Karpas-422 (cell line): ENCODE measurements at regions not wholly inside any gene's neighbourhood (a gene's known extent, or its start where the extent isn't known, plus 50 kb on each side); places are given as distances from the start of the nearest gene placed in this dataset.

Source experiments
- DNase-seq: peaks from one replicate; pipeline ENCODE4 v3.0.0-alpha.2; 2015
- H2AFZ ChIP-seq: fragments of 200-600 bp; sonication (generic); 2 replicates; pipeline ENCODE4 v1.6.1; 2014; ENCODE audit warnings: antibody characterized with exemption, low read length, mixed read lengths
- H3K27ac ChIP-seq: fragments of 200-600 bp; sonication (generic); 2 replicates; pipeline ENCODE4 v1.5.1; 2014; ENCODE audit warnings: mild to moderate bottlenecking, low read length, moderate library complexity
- H3K27me3 ChIP-seq: fragments of 200-600 bp; sonication (generic); 2 replicates; pipeline ENCODE4 v1.6.1; 2014; ENCODE audit warnings: low read length, mixed read lengths
- H3K36me3 ChIP-seq: fragments of 200-600 bp; sonication (generic); 2 replicates; pipeline ENCODE4 v1.6.1; 2014; ENCODE audit warnings: low read length, mixed read lengths; ENCODE audit not compliant: insufficient read depth
- H3K4me1 ChIP-seq: fragments of 200-600 bp; sonication (generic); 2 replicates; pipeline ENCODE4 v1.6.1; 2014; ENCODE audit warnings: mild to moderate bottlenecking, low read length, mixed read lengths
- H3K4me2 ChIP-seq: fragments of 200-600 bp; sonication (generic); 2 replicates; pipeline ENCODE4 v1.6.1; 2014; ENCODE audit warnings: low read length, low read depth, mild to moderate bottlenecking; ENCODE audit not compliant: poor library complexity, severe bottlenecking
- H3K4me3 ChIP-seq: fragments of 200-600 bp; sonication (generic); 2 replicates; pipeline ENCODE4 v1.5.1; 2014; ENCODE audit warnings: mild to moderate bottlenecking, antibody characterized with exemption, low read length, mixed read lengths
- H3K79me2 ChIP-seq: fragments of 200-600 bp; sonication (generic); 2 replicates; pipeline ENCODE4 v1.6.1; 2014; ENCODE audit warnings: mild to moderate bottlenecking, low read length, mixed read lengths
- H3K9ac ChIP-seq: fragments of 200-600 bp; sonication (generic); 2 replicates; pipeline ENCODE4 v1.6.0; 2014; ENCODE audit warnings: low read length
- H3K9me2 ChIP-seq: fragments of 200-600 bp; sonication (generic), shearing (Covaris generic); replicated peaks from 2 replicates; pipeline ENCODE4 v1.6.0; 2014; ENCODE audit warnings: mild to moderate bottlenecking, low read length, moderate library complexity; ENCODE audit not compliant: insufficient read depth
- H3K9me3 ChIP-seq: fragments of 300-700, 200-600 bp; sonication (generic); 2 replicates; pipeline ENCODE4 v1.6.1; 2014; ENCODE audit warnings: low read length, mixed read lengths
- H4K20me1 ChIP-seq: fragments of 200-600 bp; sonication (generic); 2 replicates; pipeline ENCODE4 v1.6.1; 2014; ENCODE audit warnings: mild to moderate bottlenecking, antibody characterized with exemption, low read length, low read depth; ENCODE audit not compliant: insufficient read depth

DNA sequence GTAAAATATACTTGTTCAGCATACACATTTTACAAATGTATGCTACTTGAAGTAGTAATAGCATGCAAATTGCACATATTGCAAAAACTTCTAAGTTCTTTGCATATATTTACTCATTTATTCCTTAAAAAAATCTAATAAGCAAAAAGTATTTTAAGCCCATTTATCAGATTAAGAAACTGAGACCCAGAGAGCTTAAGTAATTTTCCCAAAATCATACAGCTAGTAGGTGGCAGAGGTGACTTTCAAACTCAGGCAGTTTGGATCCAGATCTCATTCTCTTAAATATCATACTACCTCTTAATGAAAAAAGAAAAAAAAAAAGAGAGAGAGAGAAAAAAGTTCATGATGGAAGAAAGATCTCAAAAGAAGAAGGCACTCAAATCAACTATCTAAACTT lies 157.9 kb downstream of the RPS12 start:
- H3K27me3 ChIP-seq = no peaks in the 10 kb centered on the region
- no peak overlapping the region for H2AFZ ChIP-seq
- no peak overlapping the region for H3K4me2 ChIP-seq
- no peaks in the 10 kb centered on the region for H3K4me1 ChIP-seq
- no peaks in the 10 kb centered on the region for H4K20me1 ChIP-seq
- DNase-seq = no peak
- no peaks in the 10 kb centered on the region for H3K9me3 ChIP-seq
- H3K9ac ChIP-seq = no peak overlapping the region
- no peaks in the 10 kb centered on the region for H3K79me2 ChIP-seq
- no peaks in the 10 kb centered on the region for H3K9me2 ChIP-seq
- no peak overlapping the region for H3K27ac ChIP-seq
- H3K4me3 ChIP-seq = no peak overlapping the region
- no peaks in the 10 kb centered on the region for H3K36me3 ChIP-seq

DNA sequence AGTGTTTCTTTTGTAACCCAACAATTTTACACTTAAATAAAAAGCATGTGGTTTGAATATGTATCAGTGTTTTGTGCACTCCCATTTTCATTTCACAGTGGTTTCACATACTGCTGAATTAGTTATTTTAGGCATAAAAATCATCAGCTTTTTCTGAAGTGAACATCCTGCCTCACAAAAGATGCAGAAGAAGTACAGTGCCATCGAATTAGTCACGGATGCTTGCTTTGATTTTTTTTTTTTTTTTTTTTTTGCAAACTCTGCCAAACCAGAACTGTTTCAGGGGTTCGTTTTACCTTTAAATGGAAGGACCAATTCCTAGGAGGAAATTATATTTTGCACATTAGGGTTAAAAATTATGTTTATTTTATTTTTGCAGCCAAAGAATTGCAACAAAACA lies 158.6 kb downstream of the RPS12 start:
- Histone ChIP-seq H3K36me3 (no peaks in the 10 kb centered on the region), H3K27me3 (no peaks in the 10 kb centered on the region), H3K9me2 (no peaks in the 10 kb centered on the region), H3K4me3 (no peak overlapping the region), H3K79me2 (no peaks in the 10 kb centered on the region), H3K9ac (no peak overlapping the region), H3K4me1 (no peaks in the 10 kb centered on the region), H4K20me1 (no peaks in the 10 kb centered on the region), H3K4me2 (no peak overlapping the region), H3K27ac (no peak overlapping the region), H2AFZ (no peak overlapping the region), H3K9me3 (no peaks in the 10 kb centered on the region)
- DNase-seq = no peak

DNA sequence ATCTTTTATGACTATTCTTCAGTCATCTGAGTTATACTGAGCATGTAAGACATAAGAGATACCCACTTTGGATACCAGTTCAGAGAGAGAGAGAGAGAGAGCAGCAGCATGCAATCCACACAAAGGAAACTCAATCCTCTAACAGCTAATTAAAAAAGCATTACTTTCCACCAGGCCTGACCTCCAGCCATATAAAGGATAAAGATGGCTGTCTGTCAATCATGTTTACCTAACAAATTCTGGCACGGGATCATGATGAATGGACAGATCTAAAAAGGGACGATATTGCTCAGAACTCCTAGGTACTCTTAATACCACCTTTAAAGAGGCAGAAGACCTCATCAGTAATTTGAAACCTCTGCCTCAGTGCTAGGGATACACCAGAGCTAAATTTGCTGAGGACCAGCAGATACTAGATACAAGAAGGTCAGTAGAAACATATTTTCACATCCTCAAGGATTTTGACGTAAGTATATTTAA lies 159.2 kb downstream of the RPS12 start:
- H3K9me3 ChIP-seq = no peaks in the 10 kb centered on the region
- no peaks in the 10 kb centered on the region for H3K9me2 ChIP-seq
- H2AFZ ChIP-seq = no peak overlapping the region
- H3K4me2 ChIP-seq = no peak overlapping the region
- no peak overlapping the region for H3K4me3 ChIP-seq
- no peaks in the 10 kb centered on the region for H4K20me1 ChIP-seq
- no peak for DNase-seq
- H3K9ac ChIP-seq = no peak overlapping the region
- no peaks in the 10 kb centered on the region for H3K4me1 ChIP-seq
- H3K79me2 ChIP-seq = no peaks in the 10 kb centered on the region
- H3K27ac ChIP-seq = no peak overlapping the region
- no peaks in the 10 kb centered on the region for H3K27me3 ChIP-seq
- H3K36me3 ChIP-seq = no peaks in the 10 kb centered on the region

DNA sequence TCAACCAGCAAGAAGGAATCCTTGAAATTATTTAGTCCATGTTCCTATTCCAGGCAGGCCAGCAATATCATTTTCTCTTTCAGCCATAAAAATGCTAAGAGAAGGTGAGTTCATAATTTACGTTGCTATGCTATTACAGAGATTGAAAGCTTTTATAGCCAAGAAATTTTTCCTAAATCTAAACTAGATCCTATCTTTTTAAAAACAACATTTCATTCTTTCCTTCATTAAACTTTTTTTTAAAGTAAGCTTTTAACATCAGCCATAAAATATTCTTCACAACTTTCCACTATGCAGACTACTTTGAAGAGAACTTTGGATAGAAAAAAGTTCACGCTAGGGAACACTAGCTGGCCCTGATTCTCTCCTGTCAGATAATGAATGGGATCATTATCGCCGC lies 159.8 kb downstream of the RPS12 start:
- Histone ChIP-seq H3K4me1 (no peaks in the 10 kb centered on the region), H3K4me2 (no peak overlapping the region), H4K20me1 (no peaks in the 10 kb centered on the region), H3K9me2 (no peaks in the 10 kb centered on the region), H2AFZ (no peak overlapping the region), H3K27ac (no peak overlapping the region), H3K9me3 (no peaks in the 10 kb centered on the region), H3K27me3 (no peaks in the 10 kb centered on the region), H3K36me3 (no peaks in the 10 kb centered on the region), H3K4me3 (no peak overlapping the region), H3K79me2 (no peaks in the 10 kb centered on the region), H3K9ac (no peak overlapping the region)
- no peak for DNase-seq

DNA sequence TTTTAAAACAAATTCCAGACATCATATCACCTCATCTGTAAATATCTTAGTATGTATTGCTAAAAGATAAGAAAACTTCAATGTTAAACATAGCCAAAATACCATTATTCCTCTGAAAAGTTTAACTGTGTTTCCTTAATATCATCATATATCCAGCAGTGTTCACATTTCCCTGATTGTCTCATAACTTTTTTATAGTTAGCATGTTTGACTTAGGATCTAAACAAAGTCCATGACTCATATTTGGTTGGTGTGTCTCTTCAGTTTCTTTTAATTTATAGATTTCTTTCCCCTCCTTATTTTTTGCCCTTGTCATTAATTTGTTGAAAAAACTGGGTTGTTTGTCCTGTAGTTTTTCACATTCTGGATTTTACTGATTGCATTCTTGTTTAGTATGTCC lies 163.0 kb downstream of the RPS12 start:
- no peak overlapping the region for H3K4me3 ChIP-seq
- H3K79me2 ChIP-seq = no peaks in the 10 kb centered on the region
- no peaks in the 10 kb centered on the region for H4K20me1 ChIP-seq
- H3K27ac ChIP-seq = no peak overlapping the region
- no peak overlapping the region for H3K9ac ChIP-seq
- H3K9me3 ChIP-seq = no peaks in the 10 kb centered on the region
- no peaks in the 10 kb centered on the region for H3K27me3 ChIP-seq
- no peak overlapping the region for H2AFZ ChIP-seq
- no peaks in the 10 kb centered on the region for H3K36me3 ChIP-seq
- no peak overlapping the region for H3K4me2 ChIP-seq
- no peaks in the 10 kb centered on the region for H3K4me1 ChIP-seq
- H3K9me2 ChIP-seq = no peaks in the 10 kb centered on the region
- DNase-seq = no peak

DNA sequence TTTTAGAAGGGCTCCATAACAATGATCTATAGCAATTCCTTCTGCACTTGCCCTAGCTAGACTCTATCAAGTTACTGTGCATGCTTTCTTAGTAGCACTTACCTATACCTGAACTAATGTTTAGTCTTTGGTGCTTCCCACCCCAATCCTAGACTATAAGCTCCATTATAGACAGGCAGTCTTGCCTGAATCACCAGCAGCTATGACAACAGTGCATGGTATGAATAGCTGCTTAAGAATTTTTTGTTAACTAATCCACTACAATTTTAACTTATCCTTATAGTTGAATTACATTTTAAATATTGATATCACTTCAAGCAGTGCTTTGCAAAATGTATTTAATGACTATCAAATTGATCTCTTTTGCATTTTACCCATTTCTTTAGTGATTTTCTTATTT lies 164.3 kb downstream of the RPS12 start:
- Histone ChIP-seq H3K4me2 (no peak overlapping the region), H3K9me3 (no peaks in the 10 kb centered on the region), H3K4me1 (no peaks in the 10 kb centered on the region), H2AFZ (no peak overlapping the region), H3K9me2 (no peaks in the 10 kb centered on the region), H3K27me3 (no peaks in the 10 kb centered on the region), H3K36me3 (no peaks in the 10 kb centered on the region), H3K79me2 (no peaks in the 10 kb centered on the region), H4K20me1 (no peaks in the 10 kb centered on the region), H3K9ac (no peak overlapping the region), H3K4me3 (no peak overlapping the region), H3K27ac (no peak overlapping the region)
- DNase-seq = no peak

DNA sequence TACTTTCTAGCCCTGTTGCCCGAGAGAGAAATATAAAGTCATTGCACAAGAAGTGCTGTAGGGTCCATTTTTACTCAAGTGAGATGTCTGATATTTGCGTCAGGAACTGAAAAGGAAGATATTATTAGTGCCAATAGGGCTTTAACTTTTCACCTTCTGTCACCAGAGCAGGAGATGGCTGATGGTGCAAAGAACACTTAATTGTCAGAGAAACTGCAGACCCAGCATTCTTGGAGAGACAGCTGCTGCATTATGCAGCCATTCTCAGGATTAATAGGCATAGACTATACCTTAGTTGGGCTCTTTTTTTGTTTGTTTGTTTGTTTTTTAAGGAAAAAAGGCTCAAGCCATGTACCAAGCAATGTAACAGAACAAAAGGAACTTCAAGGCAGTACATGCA lies 179.4 kb downstream of the RPS12 start:
- H3K4me2 ChIP-seq = no peak overlapping the region

DNA sequence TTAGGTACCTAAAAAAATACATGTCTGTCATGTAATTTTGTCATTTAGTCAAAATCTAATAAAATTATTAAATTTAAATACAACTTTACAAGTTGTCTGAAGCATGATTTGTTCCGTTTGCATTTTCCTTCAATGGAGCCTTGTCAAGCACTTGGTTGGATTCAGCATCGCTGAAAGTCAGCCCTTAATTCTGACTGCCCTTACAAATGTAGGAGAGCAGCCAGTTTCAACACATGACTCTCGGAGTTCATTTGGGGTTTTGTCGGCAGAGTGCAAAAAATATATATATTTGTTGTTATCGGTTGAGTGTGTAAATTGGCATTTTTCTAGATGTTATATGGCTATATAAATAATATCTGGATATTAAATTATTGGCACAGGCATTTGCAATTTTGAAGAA lies 180.6 kb downstream of the RPS12 start:
- Histone ChIP-seq H3K27ac (no peak overlapping the region), H3K4me1 (no peaks in the 10 kb centered on the region), H3K27me3 (no peaks in the 10 kb centered on the region), H3K9me3 (no peaks in the 10 kb centered on the region), H3K9me2 (no peaks in the 10 kb centered on the region), H3K4me2 (no peak overlapping the region), H3K9ac (no peak overlapping the region), H3K36me3 (no peaks in the 10 kb centered on the region), H4K20me1 (no peaks in the 10 kb centered on the region), H3K79me2 (no peaks in the 10 kb centered on the region), H3K4me3 (no peak overlapping the region), H2AFZ (no peak overlapping the region)
- DNase-seq = no peak

More for the DNA sequence above, 179.4 kb downstream of the RPS12 start:
- no peak overlapping the region for H3K9ac ChIP-seq
- no peak overlapping the region for H2AFZ ChIP-seq
- no peaks in the 10 kb centered on the region for H3K4me1 ChIP-seq
- H3K9me2 ChIP-seq = no peaks in the 10 kb centered on the region
- H3K27me3 ChIP-seq = no peaks in the 10 kb centered on the region
- H4K20me1 ChIP-seq = no peaks in the 10 kb centered on the region
- DNase-seq = no peak
- no peaks in the 10 kb centered on the region for H3K36me3 ChIP-seq
- H3K27ac ChIP-seq = no peak overlapping the region
- no peak overlapping the region for H3K4me3 ChIP-seq
- H3K9me3 ChIP-seq = no peaks in the 10 kb centered on the region
- no peaks in the 10 kb centered on the region for H3K79me2 ChIP-seq

DNA sequence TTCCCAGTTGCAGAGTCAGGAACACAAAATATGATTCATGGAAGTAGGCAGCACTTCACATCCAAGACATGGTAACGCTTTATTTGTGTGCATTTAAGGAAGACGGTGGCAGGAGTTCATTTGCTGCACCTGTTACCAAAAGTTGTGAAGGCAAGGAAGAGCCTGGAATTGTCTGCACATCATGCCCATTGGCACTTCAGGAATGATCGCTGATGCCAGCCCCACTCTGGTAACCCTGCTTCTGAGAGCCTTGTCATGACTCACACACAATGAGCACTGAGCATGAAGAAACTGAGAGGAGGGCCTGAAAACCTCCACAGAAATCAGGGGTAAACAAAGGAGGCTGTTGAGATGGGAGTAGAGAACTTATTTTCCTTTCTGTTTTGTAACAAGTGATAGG lies 181.1 kb downstream of the RPS12 start:
- Histone ChIP-seq H3K4me3 (no peak overlapping the region), H4K20me1 (no peaks in the 10 kb centered on the region), H3K27me3 (no peaks in the 10 kb centered on the region), H3K9ac (no peak overlapping the region), H3K36me3 (no peaks in the 10 kb centered on the region), H3K4me1 (no peaks in the 10 kb centered on the region), H3K4me2 (no peak overlapping the region), H3K79me2 (no peaks in the 10 kb centered on the region), H3K27ac (no peak overlapping the region), H2AFZ (no peak overlapping the region), H3K9me2 (no peaks in the 10 kb centered on the region), H3K9me3 (no peaks in the 10 kb centered on the region)
- no peak for DNase-seq
